Transverse colon (tissue), 4 donors: ENCODE measurements at regions not wholly inside any gene's neighbourhood (a gene's known extent, or its start where the extent isn't known, plus 50 kb on each side); places are given as distances from the start of the nearest gene placed in this dataset.

Source experiments
- DNase-seq: peaks from one replicate; pipeline ENCODE4 v3.0.0-alpha.2; 2019
- H3K27ac ChIP-seq, 4 donors: fragments of 200-600 bp; sonication (generic); 2 replicates each; pipeline ENCODE4 v1.5.1; 2016 to 2018; ENCODE audit warnings: inconsistent platforms in 4 of 4
- H3K27me3 ChIP-seq: fragments of 200-600 bp; sonication (generic); 2 replicates; pipeline ENCODE4 v1.5.1; 2017; ENCODE audit warnings: inconsistent platforms
- H3K36me3 ChIP-seq, 4 donors: fragments of 200-600 bp; sonication (generic); 2 replicates each; pipeline ENCODE4 v1.5.1; 2017 to 2019; ENCODE audit warnings: inconsistent platforms in 4 of 4
- H3K4me1 ChIP-seq, 4 donors: fragments of 200-600 bp; sonication (generic); 2 replicates each; pipeline ENCODE4 v1.5.1; 2017 to 2020; ENCODE audit warnings: inconsistent platforms in 4 of 4
- H3K4me3 ChIP-seq, 4 donors: fragments of 200-600 bp; sonication (generic); 1 replicate in 1 of 4; 2 replicates in 3 of 4; pipeline versions ENCODE4 v1.5.1 to v1.6.1; 2017 to 2019; ENCODE audit warnings: inconsistent platforms in 4 of 4
- H3K9me3 ChIP-seq, 2 donors: fragments of 200-600 bp; sonication (generic); 2 replicates each; pipeline ENCODE4 v1.5.1; 2017 to 2019; ENCODE audit warnings: inconsistent platforms in 2 of 2
- EP300 ChIP-seq: sonication (generic); formaldehyde crosslinking; IDR thresholded peaks from one replicate; pipeline ENCODE4 v1.6.1; 2017; ENCODE audit warnings: antibody characterized with exemption, low read depth
- POLR2A ChIP-seq: fragments of 450-650 bp; IDR thresholded peaks from one replicate; pipeline ENCODE4 v1.6.1; 2016; ENCODE audit warnings: antibody characterized with exemption, mild to moderate bottlenecking, moderate library complexity
- POLR2AphosphoS5 ChIP-seq, 3 donors: sonication (generic); formaldehyde crosslinking; IDR thresholded peaks; one replicate each; pipeline ENCODE4 v1.6.1; 2016; ENCODE audit warnings: antibody characterized with exemption in 3 of 3
- WGBS, 2 donors: methylation state at CpG; one replicate each; pipeline ENCODE4 v1.1.5; 2018; ENCODE audit warnings: low coverage in 1 of 2; 5-methylcytosine and 5-hydroxymethylcytosine counted together
- in situ Hi-C, 4 donors: fragments of 200-750 bp; cut with MboI; loops; one replicate each; pipeline versions ENCODE4 v1.15.0 to v1.15.1; 2017; ENCODE audit warnings: low sequenced_read_pairs in 3 of 4, low pct_ligation_motif_present in 1 of 4, low pct_unique_long_range_greater_than_20kb in 1 of 4
- intact Hi-C: fragments of 100-400 bp; cut with DNase I; formaldehyde crosslinking; loops from one replicate; pipeline ENCODE4 v1.15.1; 2023; ENCODE audit warnings: low total_unique reads
- TF ChIP-seq, protein P1 (sequence below), 5 experiments: fragments of 200-600 bp in 3 of 5; fragments of 450-650 bp in 2 of 5; sonication (generic) in 3 of 5; IDR thresholded peaks; 1 replicate in 2 of 5; 2 replicates in 3 of 5; pipeline ENCODE4 v1.5.1; 2016 to 2017; ENCODE audit warnings: antibody characterized with exemption in 5 of 5, inconsistent platforms in 3 of 5, mild to moderate bottlenecking in 2 of 5, moderate library complexity in 1 of 5

- TF ChIP-seq POLR2A: no peak
- TF ChIP-seq EP300: no peak
- TF ChIP-seq POLR2AphosphoS5 (IDR thresholded peaks at IDR 0.05): no peak
- TF ChIP-seq, protein P1, sequence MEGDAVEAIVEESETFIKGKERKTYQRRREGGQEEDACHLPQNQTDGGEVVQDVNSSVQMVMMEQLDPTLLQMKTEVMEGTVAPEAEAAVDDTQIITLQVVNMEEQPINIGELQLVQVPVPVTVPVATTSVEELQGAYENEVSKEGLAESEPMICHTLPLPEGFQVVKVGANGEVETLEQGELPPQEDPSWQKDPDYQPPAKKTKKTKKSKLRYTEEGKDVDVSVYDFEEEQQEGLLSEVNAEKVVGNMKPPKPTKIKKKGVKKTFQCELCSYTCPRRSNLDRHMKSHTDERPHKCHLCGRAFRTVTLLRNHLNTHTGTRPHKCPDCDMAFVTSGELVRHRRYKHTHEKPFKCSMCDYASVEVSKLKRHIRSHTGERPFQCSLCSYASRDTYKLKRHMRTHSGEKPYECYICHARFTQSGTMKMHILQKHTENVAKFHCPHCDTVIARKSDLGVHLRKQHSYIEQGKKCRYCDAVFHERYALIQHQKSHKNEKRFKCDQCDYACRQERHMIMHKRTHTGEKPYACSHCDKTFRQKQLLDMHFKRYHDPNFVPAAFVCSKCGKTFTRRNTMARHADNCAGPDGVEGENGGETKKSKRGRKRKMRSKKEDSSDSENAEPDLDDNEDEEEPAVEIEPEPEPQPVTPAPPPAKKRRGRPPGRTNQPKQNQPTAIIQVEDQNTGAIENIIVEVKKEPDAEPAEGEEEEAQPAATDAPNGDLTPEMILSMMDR (IDR thresholded peaks at IDR 0.05): no peak
- intact Hi-C loops: no loop called here
- no peak for DNase-seq
- Histone ChIP-seq H3K27me3 (no peaks in the 10 kb centered on the region), H3K4me3 (no peak overlapping the region), H3K4me1 (peaks cover 0 to 27% (median 13%) of the 10 kb centered on the region in 4 donors), H3K36me3 (no peaks in the 10 kb centered on the region), H3K27ac (no peak overlapping the region), H3K9me3 (no peaks in the 10 kb centered on the region)
- 61 to 96% methylated on average over 4 of the region's 4 CpGs for WGBS, 2 donors
- in situ Hi-C loops: no loop called here
Measured at GRCh38 chr4:128521648-128522111, 234.1 kb upstream of the PGRMC2 start.

GRCh38 chr4:128521156-128521555 lies 233.5 kb upstream of the PGRMC2 start:
- intact Hi-C loops: no loop called here
- no peak overlapping the region for H3K27ac ChIP-seq
- WGBS, 2 donors: 25 to 69% methylated on average over 1 to 2 of the region's 2 CpGs
- H3K4me1 ChIP-seq: peaks cover 0 to 24% (median 13%) of the 10 kb centered on the region in 4 donors
- no peaks in the 10 kb centered on the region for H3K9me3 ChIP-seq
- H3K36me3 ChIP-seq: no peaks in the 10 kb centered on the region
- TF ChIP-seq POLR2A (no peak), POLR2AphosphoS5 (IDR thresholded peaks at IDR 0.05) (no peak), EP300 (no peak)
- TF ChIP-seq, protein P1 (IDR thresholded peaks at IDR 0.05): no peak
- no peaks in the 10 kb centered on the region for H3K27me3 ChIP-seq
- no peak overlapping the region for H3K4me3 ChIP-seq
- no peak for DNase-seq
- in situ Hi-C loops: no loop called here

DNA sequence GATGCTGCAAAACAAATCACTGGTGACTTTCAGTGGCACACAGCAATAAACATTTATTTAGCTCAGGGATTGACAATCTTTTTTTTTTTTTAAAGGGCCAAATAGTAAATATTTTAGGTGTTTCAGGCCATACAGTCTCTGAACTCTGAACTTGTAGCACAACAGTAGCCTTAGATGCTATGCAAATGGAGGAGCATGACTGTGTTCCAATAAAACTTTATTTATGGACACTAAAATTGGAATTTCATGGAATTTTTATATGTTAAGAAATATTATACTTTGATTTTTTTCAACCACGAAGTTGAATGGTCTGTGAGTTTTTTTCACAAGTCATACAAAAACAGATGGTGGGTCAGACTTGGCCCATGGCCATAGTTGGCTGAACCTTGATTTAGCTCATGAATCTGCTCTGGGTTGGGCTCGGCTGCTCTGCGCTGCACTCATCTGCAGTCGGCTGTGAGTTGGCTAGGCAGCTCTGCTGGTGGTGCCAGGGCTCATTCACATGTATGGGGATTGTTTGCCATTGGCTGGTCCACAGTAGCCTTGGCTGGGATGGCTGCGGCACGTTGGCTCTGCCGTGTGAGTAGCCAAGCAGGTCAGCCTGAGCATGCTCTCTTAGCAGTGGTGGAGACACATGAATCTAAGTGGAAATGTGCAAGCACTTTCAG lies 231.7 kb upstream of the PGRMC2 start:
- no peaks in the 10 kb centered on the region for H3K9me3 ChIP-seq
- peaks cover 0 to 7% (median 5%) of the 10 kb centered on the region in 4 donors for H3K4me1 ChIP-seq
- H3K27ac ChIP-seq: no peak overlapping the region
- intact Hi-C loops: no loop called here
- in situ Hi-C loops: no loop called here
- DNase-seq: no peak
- H3K4me3 ChIP-seq: no peak overlapping the region
- H3K36me3 ChIP-seq: no peaks in the 10 kb centered on the region
- no peak for TF ChIP-seq EP300
- TF ChIP-seq POLR2A: no peak
- no peak for TF ChIP-seq POLR2AphosphoS5 (IDR thresholded peaks at IDR 0.05)
- TF ChIP-seq, protein P1 (IDR thresholded peaks at IDR 0.05): no peak
- WGBS, 2 donors: 22 to 68% methylated on average over 1 to 7 of the region's 7 CpGs
- H3K27me3 ChIP-seq: no peaks in the 10 kb centered on the region

DNA sequence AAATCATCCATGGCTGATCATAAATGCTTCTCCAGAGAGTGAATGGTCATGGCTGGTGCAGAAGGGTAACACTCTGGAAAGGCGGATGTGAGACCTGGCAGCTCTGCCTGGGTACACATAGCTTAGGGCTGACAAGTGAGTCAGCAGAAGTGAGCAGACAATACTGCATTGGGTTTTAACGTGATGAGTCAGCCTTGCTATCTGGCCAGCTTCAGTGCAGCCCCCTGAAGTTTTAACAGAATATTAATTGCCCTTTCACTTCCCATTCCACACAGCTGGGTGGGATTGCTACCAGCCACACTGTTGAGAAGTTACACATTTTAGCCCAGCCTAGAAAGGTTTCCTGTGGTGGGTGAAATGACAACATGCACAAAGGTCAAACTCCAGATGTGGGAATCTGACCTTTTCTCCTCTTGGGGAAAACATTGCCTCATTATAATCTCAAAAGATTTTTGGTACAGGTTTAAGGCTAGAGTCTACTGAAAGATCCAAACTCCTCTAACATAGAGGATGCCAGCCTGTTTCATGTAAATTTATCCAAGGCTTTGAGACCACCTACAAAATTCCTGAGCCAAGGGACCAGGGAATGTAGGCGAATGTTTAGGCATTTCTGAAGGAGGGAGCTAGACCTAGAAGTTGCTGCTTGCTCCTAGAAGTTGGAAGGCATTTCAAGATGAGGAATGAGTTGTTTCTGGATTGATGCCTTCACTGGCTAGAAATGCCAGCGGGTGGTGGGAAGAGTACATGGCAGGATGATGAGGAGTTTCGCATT lies 230.3 kb upstream of the PGRMC2 start:
- WGBS, 2 donors: 69 to 73% methylated on average over 3 to 5 of the region's 5 CpGs
- peak; percentile 14 for DNase-seq

More for the DNA sequence above, 230.3 kb upstream of the PGRMC2 start:
- Histone ChIP-seq H3K27me3 (no peaks in the 10 kb centered on the region), H3K4me3 (no peak overlapping the region), H3K4me1 (peaks cover 0 to 10% (median 6%) of the 10 kb centered on the region in 4 donors), H3K27ac (peak overlapping the region in 3 of 4 donors; percentile 28 to 51 (median 38)), H3K9me3 (no peaks in the 10 kb centered on the region), H3K36me3 (no peaks in the 10 kb centered on the region)
- intact Hi-C loops (no loop called here), in situ Hi-C loops (no loop called here)
- no peak for TF ChIP-seq POLR2A
- peak in 2 of 3 donors; percentile 32 to 60 for TF ChIP-seq POLR2AphosphoS5 (IDR thresholded peaks at IDR 0.05)
- TF ChIP-seq, protein P1 (IDR thresholded peaks at IDR 0.05): no peak
- TF ChIP-seq EP300: no peak
